B cell (primary cell): ENCODE measurements at regions not wholly inside any gene's neighbourhood (a gene's known extent, or its start where the extent isn't known, plus 50 kb on each side); places are given as distances from the start of the nearest gene placed in this dataset.

Experiments
- ATAC-seq: fragments of 200-7000 bp; cut with Tn5 transposase; one replicate; pipeline ENCODE4 v1.10.0; 2021; ENCODE audit warnings: low read depth, mild to moderate bottlenecking, moderate number of reproducible peaks, moderate library complexity
- CTCF ChIA-PET: fragments of 350-600 bp; sonication (Branson Sonifier 250); formaldehyde crosslinking; loops from one replicate; lab custom pipeline; 2021; ENCODE audit warnings: antibody characterized with exemption, inconsistent platforms; lab: Charles Lee
- POLR2A ChIA-PET: fragments of 350-600 bp; sonication (Branson Sonifier 250); formaldehyde crosslinking; loops from one replicate; lab custom pipeline; 2021; ENCODE audit warnings: antibody characterized with exemption; lab: Charles Lee
- DNase-seq: peaks from one replicate; pipeline ENCODE4 v3.0.0; 2013
- H2AFZ ChIP-seq: 2 replicates; pipeline ENCODE4 v1.6.1; 2012; ENCODE audit warnings: mild to moderate bottlenecking, low read depth, low read length; ENCODE audit not compliant: insufficient read depth, poor library complexity, severe bottlenecking
- H3K27ac ChIP-seq, 2 donors: 1 replicate in 1 of 2; 2 replicates in 1 of 2; pipeline ENCODE4 v1.5.1; 2012 to 2013; ENCODE audit warnings: low read length in 2 of 2, mild to moderate bottlenecking in 2 of 2, moderate library complexity in 1 of 2
- H3K27me3 ChIP-seq, 4 experiments: fragments of 200-600 bp in 1 of 4; sonication (generic) in 1 of 4; replicated peaks in 1 of 4; 1 replicate in 2 of 4; 2 replicates in 2 of 4; pipeline versions ENCODE4 v1.6.1 to v1.7.0; 2013 to 2016; ENCODE audit warnings: low read length in 3 of 4, mild to moderate bottlenecking in 2 of 4, mixed read lengths in 1 of 4, moderate library complexity in 1 of 4; ENCODE audit not compliant: insufficient read depth in 4 of 4, control insufficient read depth in 3 of 4; ENCODE audit errors: control extremely low read depth in 1 of 4
- H3K36me3 ChIP-seq, 2 experiments: replicated peaks in 1 of 2; 1 replicate in 1 of 2; 2 replicates in 1 of 2; pipeline versions ENCODE4 v1.6.1 to v1.7.1; 2013; ENCODE audit warnings: low read length in 1 of 2; ENCODE audit not compliant: insufficient read depth in 2 of 2, control insufficient read depth in 1 of 2; ENCODE audit errors: control extremely low read depth in 1 of 2, extremely low read depth in 1 of 2
- H3K4me1 ChIP-seq, 2 donors: fragments of 200-600 bp in 1 of 2; sonication (generic) in 1 of 2; 1 replicate in 1 of 2; 2 replicates in 1 of 2; pipeline versions ENCODE4 v1.5.1 to v1.6.1; 2013 to 2017; ENCODE audit warnings: low read length in 2 of 2; ENCODE audit not compliant: control insufficient read depth in 2 of 2, insufficient read depth in 2 of 2
- H3K4me2 ChIP-seq: replicated peaks from 2 replicates; pipeline ENCODE3; 2012; ENCODE audit warnings: mild to moderate bottlenecking, low read depth, low read length; ENCODE audit not compliant: poor library complexity, severe bottlenecking
- H3K4me3 ChIP-seq, 5 experiments: fragments of 200-600 bp in 1 of 5; sonication (generic) in 1 of 5; 1 replicate in 3 of 5; 2 replicates in 2 of 5; pipeline versions ENCODE4 v1.5.1 to v1.7.0; 2011 to 2016; ENCODE audit warnings: low read length in 4 of 5, mild to moderate bottlenecking in 4 of 5, low read depth in 2 of 5, control low read depth in 1 of 5, moderate library complexity in 1 of 5; ENCODE audit not compliant: insufficient read depth in 1 of 5; ENCODE audit errors: control extremely low read depth in 1 of 5, extremely low read depth in 1 of 5
- H3K79me2 ChIP-seq: fragments of 200-600 bp; sonication (generic); one replicate; pipeline ENCODE4 v1.6.0; 2016; ENCODE audit warnings: low read length; ENCODE audit not compliant: control insufficient read depth, insufficient read depth
- H3K9ac ChIP-seq: fragments of 200-600 bp; sonication (generic); 2 replicates; pipeline ENCODE4 v1.6.1; 2017; ENCODE audit warnings: mild to moderate bottlenecking, low read length, moderate library complexity
- H3K9me3 ChIP-seq, 3 donors: one replicate each; pipeline versions ENCODE4 v1.6.1 to v1.7.1; 2013; ENCODE audit warnings: low read length in 2 of 3; ENCODE audit not compliant: control insufficient read depth in 2 of 3, insufficient read depth in 1 of 3; ENCODE audit errors: control extremely low read depth in 1 of 3
- H4K20me1 ChIP-seq: 2 replicates; pipeline ENCODE4 v1.6.0; 2012; ENCODE audit warnings: mild to moderate bottlenecking, low read length; ENCODE audit not compliant: insufficient read depth, control insufficient read depth, poor library complexity, severe bottlenecking
- H3K27ac Mint-ChIP-seq: one replicate; pipeline ENCODE4 v1.8.0; 2021; ENCODE audit warnings: mixed read lengths
- H3K27me3 Mint-ChIP-seq: one replicate; pipeline ENCODE4 v1.8.0; 2021; ENCODE audit warnings: mixed read lengths
- H3K4me1 Mint-ChIP-seq: one replicate; pipeline ENCODE4 v1.8.0; 2021; ENCODE audit warnings: mixed read lengths
- H3K4me3 Mint-ChIP-seq: one replicate; pipeline ENCODE4 v1.8.0; 2021; ENCODE audit warnings: mixed read lengths
- H3K9me3 Mint-ChIP-seq: one replicate; pipeline ENCODE4 v1.8.0; 2022; ENCODE audit warnings: mixed read lengths; ENCODE audit not compliant: insufficient read depth
- CTCF ChIP-seq: fragments of 200-600 bp; IDR thresholded peaks from one replicate; pipeline ENCODE4 v1.8.0; 2022; ENCODE audit warnings: antibody characterized with exemption, mild to moderate bottlenecking
- EZH2 ChIP-seq: IDR thresholded peaks from 2 replicates; pipeline ENCODE4 v1.6.1; 2012; ENCODE audit warnings: borderline replicate concordance, low read depth, mild to moderate bottlenecking, moderate library complexity, low read length; ENCODE audit not compliant: insufficient read depth, poor library complexity, severe bottlenecking
- WGBS: methylation state at CpG from one replicate; pipeline ENCODE4 v1.1.5; 2013; ENCODE audit warnings: missing lambda C conversion rate; ENCODE audit not compliant: insufficient coverage; 5-methylcytosine and 5-hydroxymethylcytosine counted together
- intact Hi-C: fragments of 100-400 bp; cut with micrococcal nuclease; formaldehyde crosslinking; loops from one replicate; pipeline ENCODE4 v1.10.0; 2022

GRCh38 chr6:1187293-1188131, 124.4 kb upstream of the FOXQ1 start:
- no peaks in the 10 kb centered on the region for H3K36me3 ChIP-seq
- H3K27ac ChIP-seq, result no peak overlapping the region
- CTCF ChIA-PET, result no interaction called here
- no peaks in the 10 kb centered on the region for H3K27me3 ChIP-seq
- H3K27me3 Mint-ChIP-seq, result no peaks in the 10 kb centered on the region
- H3K4me3 Mint-ChIP-seq, result no peak overlapping the region
- no peak overlapping the region for H3K4me2 ChIP-seq
- DNase-seq, result no peak
- H2AFZ ChIP-seq, result no peak overlapping the region
- intact Hi-C loops, result no loop called here
- ATAC-seq, result no peak
- H3K27ac Mint-ChIP-seq, result no peak overlapping the region
- POLR2A ChIA-PET, result no interaction called here
- H3K4me1 Mint-ChIP-seq, result no peaks in the 10 kb centered on the region
- H3K4me1 ChIP-seq, result no peaks in the 10 kb centered on the region
- no peaks in the 10 kb centered on the region for H3K79me2 ChIP-seq
- no peak overlapping the region for H3K9ac ChIP-seq
- WGBS, result 87% methylated on average over 2 of the region's 7 CpGs
- H3K4me3 ChIP-seq, result no peak overlapping the region
- no peak for TF ChIP-seq CTCF
- no peak for TF ChIP-seq EZH2
- H3K9me3 ChIP-seq, result peaks cover 0 to 3% (median 0%) of the 10 kb centered on the region in 3 donors
- no peaks in the 10 kb centered on the region for H3K9me3 Mint-ChIP-seq
- no peaks in the 10 kb centered on the region for H4K20me1 ChIP-seq

- no peaks in the 10 kb centered on the region for H3K4me1 ChIP-seq
- no peak overlapping the region for H3K9ac ChIP-seq
- TF ChIP-seq EZH2 (no peak), CTCF (no peak)
- no peaks in the 10 kb centered on the region for H3K9me3 Mint-ChIP-seq
- ChIA-PET POLR2A (no interaction called here), CTCF (no interaction called here)
- H4K20me1 ChIP-seq, result no peaks in the 10 kb centered on the region
- H2AFZ ChIP-seq, result no peak overlapping the region
- H3K79me2 ChIP-seq, result no peaks in the 10 kb centered on the region
- H3K4me1 Mint-ChIP-seq, result no peaks in the 10 kb centered on the region
- H3K27ac ChIP-seq, result no peak overlapping the region
- H3K27ac Mint-ChIP-seq, result no peak overlapping the region
- no peaks in the 10 kb centered on the region for H3K9me3 ChIP-seq
- H3K4me2 ChIP-seq, result no peak overlapping the region
- H3K4me3 Mint-ChIP-seq, result no peak overlapping the region
- no peaks in the 10 kb centered on the region for H3K36me3 ChIP-seq
- no peak overlapping the region for H3K4me3 ChIP-seq
- DNase-seq (no peak), ATAC-seq (no peak)
- 83% methylated on average over 2 of the region's 4 CpGs for WGBS
- intact Hi-C loops, result no loop called here
- H3K27me3 Mint-ChIP-seq, result no peaks in the 10 kb centered on the region
- peaks cover 0 to 3% (median 0%) of the 10 kb centered on the region in 4 experiments for H3K27me3 ChIP-seq
Observed at GRCh38 chr6:1184318-1184717, 127.6 kb upstream of the FOXQ1 start.
